CD4-positive, alpha-beta T cell treated with Interleukin-17A for 1 hour (primary cell): ENCODE measurements at regions not wholly inside any gene's neighbourhood (a gene's known extent, or its start where the extent isn't known, plus 50 kb on each side); places are given as distances from the start of the nearest gene placed in this dataset.
"Not testable (repeated sequence)": the region's sequence is repeated elsewhere in the genome, so short reads cannot be mapped to it uniquely, and the experiment has no call there.

Experiments
- DNase-seq: peaks from one replicate; pipeline ENCODE4 v3.0.0-alpha.2; 2020

DNA sequence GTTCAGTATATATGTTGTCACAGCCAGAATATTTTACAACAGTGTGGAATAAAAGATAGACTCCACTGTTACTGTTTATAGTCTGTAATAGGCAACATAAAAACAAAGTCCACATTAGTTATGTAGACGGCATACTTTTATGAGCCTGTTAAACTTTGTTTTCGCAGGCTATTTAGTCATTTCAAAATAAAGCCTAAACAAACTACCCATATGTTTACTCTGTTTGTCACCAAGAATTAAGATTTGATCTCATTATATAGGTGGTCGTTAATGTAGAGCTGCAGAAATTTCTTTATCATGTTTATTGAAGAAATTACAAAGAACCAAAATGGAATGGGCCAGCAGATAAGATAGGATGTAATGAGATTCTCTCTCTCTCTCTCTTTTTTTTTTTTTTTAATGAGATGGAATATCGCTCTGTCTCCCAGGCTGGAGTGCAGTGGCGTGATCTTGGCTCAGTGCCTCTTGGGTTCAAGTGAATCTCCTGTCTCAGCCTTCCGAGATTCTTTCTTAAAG lies 943.8 kb upstream of the SOX9 start:
- DNase-seq: no peak

DNA sequence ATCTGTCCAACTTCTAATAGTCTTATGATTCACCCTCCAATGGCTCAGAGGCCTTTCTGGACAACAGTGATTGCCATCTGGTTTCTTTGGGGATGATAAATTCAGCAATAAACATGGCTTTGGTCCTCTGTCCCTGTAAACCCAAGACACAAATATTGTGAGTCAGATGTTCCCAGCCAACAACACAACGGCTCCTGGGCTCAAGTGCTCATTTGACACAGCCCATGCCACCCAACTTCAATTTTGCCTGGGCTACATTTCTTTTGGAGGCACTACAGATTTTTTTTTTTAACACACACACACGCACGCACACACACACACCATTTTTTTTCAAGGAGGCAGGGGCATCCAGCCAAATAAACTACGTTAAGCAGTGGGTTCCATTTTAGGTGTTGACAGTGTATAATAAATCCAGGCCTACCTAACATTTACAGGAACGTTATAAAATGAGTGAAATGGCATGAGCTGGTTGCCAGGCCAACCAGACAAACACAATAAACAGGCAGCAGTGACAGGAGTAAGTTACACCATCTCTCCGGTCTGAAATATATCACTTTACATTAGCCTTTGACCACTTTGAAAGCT lies 939.9 kb upstream of the SOX9 start:
- no peak for DNase-seq

DNA sequence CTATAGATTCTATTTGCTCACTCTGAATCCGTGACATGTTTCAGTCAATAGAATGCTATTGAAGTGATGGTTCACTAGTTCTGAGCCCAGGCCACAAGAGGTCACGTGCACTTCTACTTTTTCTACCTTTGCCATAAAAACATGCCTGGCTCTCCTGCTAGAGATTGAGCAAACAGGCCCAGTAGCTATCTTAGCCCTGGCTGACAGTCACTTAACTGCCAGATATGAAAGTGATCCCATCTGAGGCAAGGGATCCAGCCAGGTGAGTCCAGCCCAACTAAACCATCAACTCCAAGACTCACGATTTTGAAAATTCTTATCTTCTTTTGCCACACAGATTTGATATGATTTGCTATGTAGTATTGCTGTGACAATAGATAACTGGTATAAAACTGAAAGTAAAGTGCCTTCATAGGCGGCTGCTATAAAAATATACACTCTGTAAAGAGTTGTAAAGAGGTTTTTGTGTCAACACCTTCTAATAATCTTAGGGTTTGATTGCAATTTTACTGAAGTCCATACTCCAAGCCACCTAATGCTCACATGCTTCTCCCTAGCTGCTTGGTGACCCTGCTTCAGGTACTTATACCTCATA lies 937.7 kb upstream of the SOX9 start:
- no peak for DNase-seq

DNA sequence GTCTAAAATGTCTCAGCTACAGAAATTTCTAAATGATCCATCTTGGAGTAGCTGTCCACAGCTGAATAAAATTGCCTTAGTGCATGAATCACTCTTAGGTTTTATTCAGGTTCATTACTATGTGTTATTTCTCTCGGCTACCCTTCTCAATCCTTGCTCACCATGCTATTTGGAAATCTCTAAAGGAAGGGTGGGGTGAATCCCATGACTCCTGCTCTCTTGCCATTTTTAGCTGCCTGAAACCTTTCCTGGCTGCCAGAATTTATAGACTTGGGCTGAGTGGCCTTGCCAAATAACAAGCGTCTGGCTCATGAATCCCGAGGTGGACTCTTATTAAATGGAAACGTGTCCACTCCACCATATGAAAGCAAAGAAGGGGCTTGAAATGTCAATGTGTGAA lies 936.1 kb upstream of the SOX9 start:
- no peak for DNase-seq

DNA sequence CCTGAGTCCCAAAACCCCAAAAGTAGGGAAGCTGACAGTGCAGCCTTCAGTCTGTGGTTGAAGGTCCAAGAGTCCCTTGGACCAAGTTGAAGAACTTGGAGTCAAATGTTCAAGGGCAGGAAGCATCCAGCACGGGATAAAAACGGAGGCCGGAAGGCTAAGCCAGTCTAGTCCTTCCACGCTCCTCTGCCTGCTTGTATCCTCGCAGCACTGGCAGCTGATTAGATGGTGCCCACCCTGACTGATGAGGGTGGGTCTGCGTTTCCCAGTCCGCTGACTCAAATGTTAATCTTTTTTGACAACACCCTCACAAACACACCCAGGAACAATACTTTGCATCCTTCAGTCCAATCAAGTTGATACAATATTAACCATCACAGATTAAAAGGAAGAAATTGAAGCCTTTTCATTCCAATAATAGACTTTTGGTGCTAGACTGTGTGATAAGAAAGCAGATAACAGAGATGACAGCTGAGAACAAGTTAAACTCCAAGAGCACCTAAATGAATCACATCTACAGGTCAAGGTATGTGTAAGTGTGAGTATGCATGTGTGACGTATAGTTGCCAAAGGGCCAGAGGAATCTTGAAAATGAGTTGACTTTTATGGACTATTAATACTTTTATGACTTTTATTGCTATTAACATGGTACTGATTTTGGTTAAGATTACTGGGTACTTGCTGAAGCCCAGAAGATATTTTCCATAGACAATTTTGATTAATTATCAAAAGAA lies 933.5 kb upstream of the SOX9 start:
- DNase-seq: no peak

DNA sequence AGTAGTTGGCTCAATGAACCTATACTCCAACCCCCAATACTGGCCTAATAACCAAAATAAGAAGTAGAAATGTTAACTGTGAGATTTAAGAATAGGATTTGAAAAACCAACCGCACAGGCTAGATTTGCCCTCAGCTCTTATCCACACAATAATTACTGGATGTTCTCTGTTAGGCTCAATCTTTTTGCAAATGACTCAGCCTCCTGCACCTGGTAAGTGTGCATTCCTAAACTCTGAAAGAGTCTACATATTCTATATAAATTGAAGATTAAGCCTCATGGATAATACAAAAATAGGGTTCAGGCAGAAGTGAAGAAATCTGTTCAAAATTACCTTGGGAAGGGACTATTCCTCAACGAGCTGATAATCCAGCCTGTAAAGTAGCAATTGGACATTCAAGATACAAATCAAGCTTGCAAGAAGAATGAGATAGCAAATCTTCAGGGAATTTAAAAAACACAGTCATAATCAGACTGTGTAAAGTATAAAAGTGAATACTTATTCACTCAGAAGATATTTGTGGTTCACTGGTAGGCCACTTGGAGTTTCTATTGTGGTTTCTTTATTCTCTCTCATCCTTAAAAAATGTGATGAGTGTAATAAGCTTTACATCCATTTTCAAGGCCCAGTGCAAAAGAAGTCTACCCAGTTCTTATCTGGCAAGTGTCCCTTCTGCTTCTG lies 931.9 kb upstream of the SOX9 start:
- DNase-seq: no peak

DNA sequence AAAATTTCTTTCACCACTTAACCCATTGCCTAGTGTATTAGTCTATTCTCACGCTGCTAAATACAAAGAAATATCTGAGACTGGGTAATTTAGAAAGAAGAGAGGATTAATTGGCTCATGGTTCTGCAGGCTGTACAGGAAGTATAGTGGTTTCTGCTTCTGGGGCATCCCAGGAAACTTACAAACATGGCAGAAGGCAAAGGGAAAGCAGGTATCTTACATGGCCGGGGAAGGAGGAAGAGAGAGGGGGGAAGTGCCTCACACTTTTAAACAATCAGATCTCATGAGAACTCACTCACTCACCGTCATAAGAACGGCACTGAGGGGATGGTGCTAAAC lies 931.4 kb upstream of the SOX9 start:
- DNase-seq: no peak

DNA sequence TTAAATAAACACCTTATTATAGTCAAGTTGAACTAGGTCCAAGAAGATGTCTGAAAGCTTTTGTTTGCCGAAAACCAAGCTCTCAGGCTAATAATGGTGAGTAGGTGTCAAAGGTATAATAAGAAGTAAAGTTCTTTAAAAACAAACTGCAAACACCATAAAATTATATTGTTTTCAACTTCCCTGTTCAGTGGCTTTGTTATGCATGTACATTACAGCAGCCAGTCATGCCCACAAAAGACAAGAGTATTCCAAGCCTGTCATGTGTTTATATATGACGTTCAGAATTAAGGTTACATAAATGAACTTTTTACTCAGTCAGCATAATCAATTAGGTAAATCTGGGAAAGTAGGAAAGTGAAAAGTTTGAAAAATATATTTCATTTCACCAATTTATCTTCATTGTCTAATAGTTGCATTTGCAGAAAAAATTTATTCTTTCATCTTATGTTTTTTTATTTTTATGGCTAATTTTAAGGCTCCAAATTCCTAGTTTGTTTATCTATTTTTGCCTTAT lies 928.7 kb upstream of the SOX9 start:
- DNase-seq: no peak

DNA sequence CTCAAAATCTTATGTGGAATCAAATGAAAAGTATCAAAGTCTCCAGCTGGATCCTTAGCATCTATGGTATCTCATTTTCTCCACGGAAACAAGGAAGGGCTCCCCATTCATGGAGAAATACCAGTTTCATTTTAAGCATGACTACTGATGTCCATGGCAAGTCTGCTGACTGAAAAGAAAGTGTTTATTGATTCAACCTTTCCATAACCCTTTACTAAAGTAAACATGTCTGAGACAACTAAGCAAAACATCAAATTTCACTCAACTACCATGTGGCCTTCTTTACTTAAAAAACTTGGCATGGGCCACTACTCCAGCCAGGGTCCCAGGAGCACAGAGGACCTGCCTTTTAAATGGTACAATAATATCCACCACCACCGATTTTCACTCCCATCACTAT lies 928.0 kb upstream of the SOX9 start:
- no peak for DNase-seq

DNA sequence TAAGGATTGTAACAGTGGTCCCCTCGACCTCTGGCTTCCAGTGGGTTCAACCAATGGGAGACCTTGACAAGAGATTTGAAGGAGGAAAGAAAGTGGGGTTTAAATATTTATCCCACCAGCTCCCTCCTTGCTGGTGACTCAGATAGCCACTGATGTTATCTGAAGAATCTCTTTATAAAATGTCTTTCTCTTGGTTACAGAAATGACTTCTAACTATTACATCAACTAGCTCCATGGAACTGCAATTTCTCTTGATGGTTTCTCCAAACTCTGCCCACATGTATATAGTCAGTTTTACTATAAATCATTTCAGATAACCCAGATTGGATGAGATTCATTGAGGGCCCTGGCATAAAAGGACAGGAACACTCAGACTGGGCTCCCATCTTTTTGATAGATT lies 920.2 kb upstream of the SOX9 start:
- DNase-seq: no peak

DNA sequence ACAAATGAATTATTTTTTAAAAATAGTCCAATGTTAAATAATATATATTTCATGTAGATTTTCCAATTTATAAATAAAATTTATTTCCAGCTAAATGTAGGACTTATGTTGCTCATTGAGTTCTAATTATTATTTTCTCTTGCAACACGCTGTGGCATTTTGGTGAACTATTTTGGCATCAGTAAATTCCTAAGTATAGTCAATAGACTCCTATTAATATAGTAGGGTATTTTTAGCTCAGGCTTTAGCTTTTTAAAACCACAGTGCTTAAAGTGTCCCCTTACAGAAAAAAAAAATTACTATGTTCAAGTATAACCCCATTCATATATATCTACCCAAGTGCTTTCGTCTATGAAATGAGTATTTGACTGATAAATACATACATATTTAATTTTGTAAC lies 919.2 kb upstream of the SOX9 start:
- DNase-seq: no peak

DNA sequence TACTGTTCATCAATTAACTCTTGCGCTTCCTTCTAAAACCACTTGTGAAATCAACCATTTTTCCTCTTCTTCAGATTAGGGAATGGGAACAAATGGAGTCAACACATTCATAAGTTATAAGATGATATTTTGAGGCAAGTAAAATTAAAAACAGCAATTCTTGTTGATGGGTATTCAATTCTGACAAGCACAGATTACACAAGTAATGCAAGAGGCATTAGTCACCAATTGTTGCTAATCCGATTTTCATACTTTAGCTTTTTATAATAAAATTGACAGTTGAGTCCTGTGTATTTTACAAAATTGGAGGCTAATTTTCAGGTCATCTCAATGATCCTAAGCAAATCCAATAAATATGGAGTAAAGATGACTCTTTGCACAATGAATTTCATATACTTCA lies 918.4 kb upstream of the SOX9 start:
- DNase-seq: no peak

DNA sequence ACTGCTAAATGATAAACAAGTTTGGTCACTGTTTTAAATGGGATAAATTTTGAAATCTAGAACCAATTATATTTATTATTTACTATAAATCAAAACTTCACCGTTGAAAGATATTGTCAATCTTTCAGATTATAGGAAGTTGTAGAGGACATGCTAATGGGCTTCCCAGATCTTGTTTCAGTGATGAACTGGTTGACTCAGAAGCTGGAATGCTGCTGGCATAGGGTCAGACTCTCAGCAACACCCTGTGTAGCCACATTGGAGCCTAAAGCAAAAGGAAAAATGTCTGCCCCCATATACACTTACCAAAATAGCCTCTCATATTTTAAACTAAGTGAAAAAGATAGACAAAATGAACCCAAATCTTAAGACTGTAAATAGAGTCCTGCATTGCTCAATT lies 916.9 kb upstream of the SOX9 start:
- DNase-seq: no peak

DNA sequence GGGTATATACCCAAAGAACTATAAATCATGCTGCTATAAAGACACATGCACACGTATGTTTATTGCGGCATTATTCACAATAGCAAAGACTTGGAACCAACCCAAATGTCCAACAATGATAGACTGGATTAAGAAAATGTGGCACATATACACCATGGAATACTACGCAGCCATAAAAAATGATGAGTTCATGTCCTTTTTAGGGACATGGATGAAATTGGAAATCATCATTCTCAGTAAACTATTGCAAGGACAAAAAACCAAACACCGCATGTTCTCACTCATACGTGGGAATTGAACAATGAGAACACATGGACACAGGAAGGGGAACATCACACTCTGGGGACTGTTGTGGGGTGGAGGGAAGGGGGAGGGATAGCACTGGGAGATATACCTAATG lies 914.9 kb upstream of the SOX9 start:
- not testable (repeated sequence) for DNase-seq

DNA sequence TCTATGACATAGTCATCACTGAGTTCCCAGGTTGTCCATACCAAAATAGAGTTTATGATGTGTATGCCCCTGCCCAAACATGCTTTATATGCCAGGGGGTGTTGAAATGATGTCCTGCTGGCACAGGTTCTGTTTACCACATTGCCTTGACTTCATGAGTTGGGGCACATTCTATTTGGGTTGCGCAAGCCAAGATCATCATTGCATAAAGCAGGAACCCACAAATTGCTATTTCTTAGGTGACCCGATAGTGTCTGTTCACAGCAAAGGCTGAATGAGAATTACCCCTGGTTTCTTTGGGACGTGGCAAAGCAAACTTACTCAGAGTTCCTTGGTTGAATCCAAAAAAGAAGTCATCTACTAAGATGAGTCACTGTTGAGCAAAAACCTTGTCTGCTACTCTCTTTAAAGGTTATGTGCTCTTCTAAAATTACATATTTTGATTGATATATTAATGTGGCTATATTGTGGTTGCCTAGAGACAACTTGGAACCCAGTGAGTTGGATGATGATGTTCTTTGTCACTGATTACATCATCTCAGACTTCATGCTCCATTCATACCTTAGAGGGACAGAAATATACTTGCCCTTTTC lies 912.6 kb upstream of the SOX9 start:
- DNase-seq: no peak

DNA sequence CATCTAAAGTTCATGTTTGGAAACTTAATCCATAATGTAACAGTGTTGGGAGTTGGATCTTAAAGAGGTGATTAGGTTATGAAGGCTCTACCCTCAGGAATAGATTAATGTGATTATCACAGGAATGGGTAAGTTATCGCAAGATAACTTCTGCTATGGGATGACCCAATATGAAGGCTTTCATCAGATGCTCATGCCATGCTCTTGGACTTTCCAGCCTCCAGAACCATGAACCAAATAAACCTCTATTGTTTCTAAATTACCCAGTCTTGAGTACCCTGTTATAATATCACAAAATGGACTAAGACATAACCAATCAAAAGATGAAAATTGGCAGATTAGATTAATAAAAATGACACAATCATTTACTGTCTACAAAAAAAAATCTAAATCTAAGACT lies 906.9 kb upstream of the SOX9 start:
- no peak for DNase-seq

DNA sequence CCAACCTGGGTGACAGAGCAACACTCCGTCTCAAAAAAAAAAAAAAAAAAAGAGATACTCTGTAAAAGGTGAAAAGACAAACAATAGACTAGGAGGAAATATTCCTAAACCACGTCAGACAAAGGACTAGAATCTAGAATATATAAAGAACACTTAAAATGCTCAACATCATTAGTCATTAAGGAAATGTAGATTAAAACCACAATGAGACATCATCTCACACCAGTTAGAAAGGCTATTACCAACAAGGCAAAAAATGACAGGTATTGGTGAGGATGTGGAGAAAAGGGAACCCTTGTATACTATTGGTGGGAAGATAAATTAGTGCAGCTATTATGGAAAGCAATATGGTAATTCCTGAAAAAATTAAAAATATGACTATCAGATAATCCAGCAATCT lies 903.1 kb upstream of the SOX9 start:
- no peak for DNase-seq

DNA sequence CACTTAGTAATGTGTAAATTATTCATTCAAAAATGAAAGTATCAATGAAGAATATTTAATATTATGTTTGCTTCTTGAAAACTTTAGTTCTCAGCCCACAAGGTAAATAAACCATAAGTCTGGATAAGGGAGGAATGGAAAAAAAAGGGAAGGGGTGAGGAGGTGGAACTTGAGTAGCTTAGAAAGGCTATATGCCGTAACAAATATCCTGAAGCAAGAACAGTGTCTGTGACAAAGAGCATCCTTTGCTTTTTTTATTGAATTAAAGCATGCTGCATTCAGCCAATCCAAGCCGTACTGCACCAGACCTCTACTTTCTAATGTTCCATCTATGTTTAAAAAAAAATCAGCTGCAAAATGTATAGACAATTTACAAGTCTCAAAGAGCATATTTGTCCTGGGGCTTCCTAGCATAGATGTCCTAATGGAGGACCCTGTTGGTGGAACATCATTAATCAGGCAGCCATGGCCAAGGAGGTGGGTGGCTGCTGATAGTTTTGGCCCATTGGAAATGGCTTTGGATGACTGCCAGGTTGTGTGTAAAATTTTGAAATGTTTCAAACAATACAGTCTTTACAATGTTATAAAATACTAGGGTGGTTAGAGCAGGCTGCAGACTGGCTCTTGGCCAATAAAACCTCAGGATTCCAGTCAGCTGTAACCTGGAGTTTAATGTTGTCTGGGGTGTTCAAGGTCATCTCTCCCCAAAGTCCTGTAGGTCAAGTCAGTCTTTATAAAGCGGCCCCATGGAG lies 895.8 kb upstream of the SOX9 start:
- no peak for DNase-seq

DNA sequence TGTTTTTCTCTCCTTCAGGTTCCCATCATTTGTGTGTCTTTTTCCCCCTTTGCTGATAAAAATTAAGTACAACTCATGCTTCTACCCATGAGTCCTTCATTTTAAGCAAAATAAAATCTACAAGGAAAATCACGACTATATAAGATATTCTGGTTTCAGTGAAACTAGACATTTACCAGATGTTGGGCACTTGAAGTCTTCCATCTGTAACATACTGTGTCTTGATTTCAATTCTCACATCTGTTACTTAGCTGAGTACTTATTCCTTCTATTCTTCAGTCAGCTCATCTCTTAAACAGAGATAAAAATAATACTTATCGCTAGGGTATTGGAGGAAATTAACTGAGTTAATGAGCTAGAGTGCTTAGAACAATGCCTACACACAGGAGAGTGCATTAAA lies 893.0 kb upstream of the SOX9 start:
- no peak for DNase-seq

DNA sequence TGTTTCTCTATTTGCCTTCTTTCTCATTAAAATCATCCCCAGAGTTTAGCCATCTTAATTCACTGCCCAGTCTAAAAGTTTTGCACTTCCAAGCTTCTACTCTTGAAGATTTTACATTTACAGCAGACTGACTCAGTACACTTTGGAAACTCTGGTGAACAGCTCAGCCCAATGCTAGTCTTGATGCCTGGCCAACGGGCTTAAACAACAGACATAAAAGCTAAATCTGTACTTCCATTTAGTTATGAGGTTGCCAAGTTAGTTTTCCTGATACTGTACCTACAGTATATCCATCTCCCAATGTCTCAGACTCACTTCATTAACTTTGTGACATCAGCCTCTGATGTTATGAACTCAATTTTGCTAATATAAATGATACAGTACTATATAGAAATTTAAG lies 891.8 kb upstream of the SOX9 start:
- DNase-seq: no peak

DNA sequence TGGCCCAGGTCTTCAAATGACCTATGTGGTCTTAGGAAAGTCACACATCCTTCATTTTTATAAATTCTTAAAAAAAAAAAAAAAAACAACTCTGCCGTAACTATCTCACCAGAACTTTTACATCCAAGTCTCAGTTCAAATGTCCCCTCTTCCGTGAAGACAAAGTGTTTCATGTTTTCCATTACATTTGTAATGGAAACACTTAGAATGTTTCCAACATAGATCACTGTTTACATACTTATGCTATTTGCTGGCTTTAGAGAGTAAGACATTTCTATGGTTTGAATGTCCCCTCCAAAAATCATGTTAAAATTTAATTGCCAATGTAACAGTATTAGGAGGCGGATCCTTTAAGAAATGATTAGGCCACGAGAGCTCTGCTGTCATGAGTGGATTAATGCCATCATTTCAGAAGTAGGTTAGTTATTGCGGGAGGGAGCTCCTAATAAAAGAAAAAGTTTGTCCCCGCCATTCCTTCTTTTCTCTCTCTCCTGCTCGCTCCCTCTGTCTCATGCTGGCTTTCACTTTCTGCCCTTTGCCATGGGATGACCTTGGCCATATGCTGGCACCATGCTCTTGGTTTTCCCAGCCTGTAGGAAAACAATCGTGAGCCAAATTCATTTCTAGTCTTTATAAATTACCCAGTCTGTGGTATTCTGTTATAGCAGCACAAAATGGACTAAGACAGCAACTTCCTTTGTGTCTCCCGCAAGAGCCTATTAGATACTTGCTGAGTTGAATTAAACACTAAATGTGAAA lies 887.8 kb upstream of the SOX9 start:
- DNase-seq: no peak

DNA sequence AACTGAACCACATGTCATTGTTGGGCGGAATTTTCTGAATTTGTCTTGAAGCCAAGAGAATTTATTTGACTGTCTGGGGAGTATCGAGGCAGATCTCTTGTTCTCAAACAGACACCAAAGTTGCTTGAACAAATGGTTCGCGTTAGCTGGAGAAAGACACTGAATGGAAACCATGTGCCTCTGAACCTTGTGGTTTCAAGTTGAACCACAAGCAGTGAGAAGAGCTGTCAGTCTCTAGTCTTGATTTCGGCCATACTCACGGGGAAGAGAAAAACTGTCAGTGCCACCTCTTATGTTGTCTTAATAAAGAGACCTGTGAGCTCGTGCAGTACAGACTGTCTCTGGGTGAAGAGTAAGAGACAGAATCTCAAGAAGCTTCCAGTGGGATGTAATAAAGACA lies 886.5 kb upstream of the SOX9 start:
- no peak for DNase-seq
